ENCODE measurements at regions not wholly inside any gene's neighbourhood (a gene's known extent, or its start where the extent isn't known, plus 50 kb on each side); places are given as distances from the start of the nearest gene placed in this dataset.

- no peaks in the 10 kb centered on the region for H3K4me1 ChIP-seq (ENCODE audit: control insufficient read depth in 2 of 2, insufficient read depth in 2 of 2, low read length in 2 of 2)
- H3K36me3 ChIP-seq (replicated peaks in 1 of 2; ENCODE audit: control extremely low read depth in 1 of 2, control insufficient read depth in 1 of 2, extremely low read depth in 1 of 2, insufficient read depth in 2 of 2, low read length in 1 of 2): no peaks in the 10 kb centered on the region
- H3K27ac Mint-ChIP-seq: no peak overlapping the region
- H3K9ac ChIP-seq (ENCODE audit: low read length): no peak overlapping the region
- H2AFZ ChIP-seq (ENCODE audit: insufficient read depth, low read depth, low read length, poor library complexity, severe bottlenecking): no peak overlapping the region
- intact Hi-C loops (cut with micrococcal nuclease): no loop called here
- no peak for DNase-seq
- WGBS (ENCODE audit: insufficient coverage): no CpG with 5 or more reads among the region's 3 CpGs
- H3K79me2 ChIP-seq (ENCODE audit: control insufficient read depth, insufficient read depth, low read length): no peaks in the 10 kb centered on the region
- no peaks in the 10 kb centered on the region for H3K27me3 Mint-ChIP-seq
- no peak overlapping the region for H3K4me2 ChIP-seq (replicated peaks; ENCODE audit: low read depth, low read length, poor library complexity, severe bottlenecking)
- no peak overlapping the region for H3K27ac ChIP-seq (ENCODE audit: low read length in 2 of 2)
- ChIA-PET POLR2A (no interaction called here), CTCF (no interaction called here)
- H3K4me1 Mint-ChIP-seq: no peaks in the 10 kb centered on the region
- peaks cover 0 to 4% (median 0%) of the 10 kb centered on the region in 3 donors for H3K9me3 ChIP-seq (ENCODE audit: control extremely low read depth in 1 of 3, control insufficient read depth in 2 of 3, insufficient read depth in 1 of 3, low read length in 2 of 3)
- no peaks in the 10 kb centered on the region for H4K20me1 ChIP-seq (ENCODE audit: control insufficient read depth, insufficient read depth, low read length, poor library complexity, severe bottlenecking)
- H3K9me3 Mint-ChIP-seq (ENCODE audit: insufficient read depth): peaks cover 2% of the 10 kb centered on the region
- no peak overlapping the region for H3K4me3 ChIP-seq (ENCODE audit: control extremely low read depth in 1 of 5, extremely low read depth in 1 of 5, insufficient read depth in 1 of 5, low read depth in 2 of 5, low read length in 4 of 5)
- no peak overlapping the region for H3K4me3 Mint-ChIP-seq
- TF ChIP-seq, protein P1, sequence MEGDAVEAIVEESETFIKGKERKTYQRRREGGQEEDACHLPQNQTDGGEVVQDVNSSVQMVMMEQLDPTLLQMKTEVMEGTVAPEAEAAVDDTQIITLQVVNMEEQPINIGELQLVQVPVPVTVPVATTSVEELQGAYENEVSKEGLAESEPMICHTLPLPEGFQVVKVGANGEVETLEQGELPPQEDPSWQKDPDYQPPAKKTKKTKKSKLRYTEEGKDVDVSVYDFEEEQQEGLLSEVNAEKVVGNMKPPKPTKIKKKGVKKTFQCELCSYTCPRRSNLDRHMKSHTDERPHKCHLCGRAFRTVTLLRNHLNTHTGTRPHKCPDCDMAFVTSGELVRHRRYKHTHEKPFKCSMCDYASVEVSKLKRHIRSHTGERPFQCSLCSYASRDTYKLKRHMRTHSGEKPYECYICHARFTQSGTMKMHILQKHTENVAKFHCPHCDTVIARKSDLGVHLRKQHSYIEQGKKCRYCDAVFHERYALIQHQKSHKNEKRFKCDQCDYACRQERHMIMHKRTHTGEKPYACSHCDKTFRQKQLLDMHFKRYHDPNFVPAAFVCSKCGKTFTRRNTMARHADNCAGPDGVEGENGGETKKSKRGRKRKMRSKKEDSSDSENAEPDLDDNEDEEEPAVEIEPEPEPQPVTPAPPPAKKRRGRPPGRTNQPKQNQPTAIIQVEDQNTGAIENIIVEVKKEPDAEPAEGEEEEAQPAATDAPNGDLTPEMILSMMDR (IDR thresholded peaks at IDR 0.05): no peak
- no peak for TF ChIP-seq EZH2 (IDR thresholded peaks at IDR 0.05; ENCODE audit: borderline replicate concordance, insufficient read depth, low read depth, low read length, poor library complexity, severe bottlenecking)
- no peaks in the 10 kb centered on the region for H3K27me3 ChIP-seq (replicated peaks in 1 of 4; ENCODE audit: control extremely low read depth in 1 of 4, control insufficient read depth in 3 of 4, insufficient read depth in 4 of 4, low read length in 3 of 4)
- ATAC-seq (ENCODE audit: low read depth): no peak
These were observed 511.8 kb upstream of the WWC1 start for GRCh38 chr5:167779644-167780043.

- Histone ChIP-seq H3K36me3 (replicated peaks in 1 of 2; ENCODE audit: control extremely low read depth in 1 of 2, control insufficient read depth in 1 of 2, extremely low read depth in 1 of 2, insufficient read depth in 2 of 2, low read length in 1 of 2) (no peaks in the 10 kb centered on the region), H3K9ac (ENCODE audit: low read length) (no peak overlapping the region), H4K20me1 (ENCODE audit: control insufficient read depth, insufficient read depth, low read length, poor library complexity, severe bottlenecking) (no peaks in the 10 kb centered on the region), H3K4me2 (replicated peaks; ENCODE audit: low read depth, low read length, poor library complexity, severe bottlenecking) (no peak overlapping the region), H3K4me3 (ENCODE audit: control extremely low read depth in 1 of 5, extremely low read depth in 1 of 5, insufficient read depth in 1 of 5, low read depth in 2 of 5, low read length in 4 of 5) (no peak overlapping the region), H3K9me3 (ENCODE audit: control extremely low read depth in 1 of 3, control insufficient read depth in 2 of 3, insufficient read depth in 1 of 3, low read length in 2 of 3) (peaks cover 0 to 4% (median 0%) of the 10 kb centered on the region in 3 donors), H3K27me3 (replicated peaks in 1 of 4; ENCODE audit: control extremely low read depth in 1 of 4, control insufficient read depth in 3 of 4, insufficient read depth in 4 of 4, low read length in 3 of 4) (no peaks in the 10 kb centered on the region), H2AFZ (ENCODE audit: insufficient read depth, low read depth, low read length, poor library complexity, severe bottlenecking) (no peak overlapping the region), H3K27ac (ENCODE audit: low read length in 2 of 2) (no peak overlapping the region), H3K4me1 (ENCODE audit: control insufficient read depth in 2 of 2, insufficient read depth in 2 of 2, low read length in 2 of 2) (no peaks in the 10 kb centered on the region), H3K79me2 (ENCODE audit: control insufficient read depth, insufficient read depth, low read length) (no peaks in the 10 kb centered on the region)
- Mint-ChIP-seq H3K27ac (no peak overlapping the region), H3K4me3 (no peak overlapping the region), H3K27me3 (no peaks in the 10 kb centered on the region), H3K4me1 (no peaks in the 10 kb centered on the region), H3K9me3 (ENCODE audit: insufficient read depth) (peaks cover 2% of the 10 kb centered on the region)
- WGBS (ENCODE audit: insufficient coverage): 93% methylated on average over 4 of the region's 6 CpGs
- no peak for DNase-seq
- TF ChIP-seq EZH2 (IDR thresholded peaks at IDR 0.05; ENCODE audit: borderline replicate concordance, insufficient read depth, low read depth, low read length, poor library complexity, severe bottlenecking): no peak
- TF ChIP-seq, protein P1 (IDR thresholded peaks at IDR 0.05): no peak
- POLR2A ChIA-PET: no interaction called here
- CTCF ChIA-PET: no interaction called here
- intact Hi-C loops (cut with micrococcal nuclease): no loop called here
- no peak for ATAC-seq (ENCODE audit: low read depth)
These were observed 511.3 kb upstream of the WWC1 start for GRCh38 chr5:167780177-167780576.
